Central memory CD8-positive, alpha-beta T cell (primary cell): ENCODE measurements at regions not wholly inside any gene's neighbourhood (a gene's known extent, or its start where the extent isn't known, plus 50 kb on each side); places are given as distances from the start of the nearest gene placed in this dataset.

Experiments
- ATAC-seq: fragments of 150-1000 bp; cut with Tn5 transposase; replicated peaks from 2 replicates; pipeline ENCODE4 v1.10.0; 2022; ENCODE audit warnings: mild to moderate bottlenecking, moderate FRiP score, moderate number of reproducible peaks; ENCODE audit not compliant: poor library complexity, severe bottlenecking; ENCODE audit errors: extremely low read depth
- DNase-seq, 2 donors: peaks; one replicate each; pipeline ENCODE4 v3.0.0; 2021; ENCODE audit warnings: low spot score in 2 of 2
- H3K27ac Mint-ChIP-seq: one replicate; pipeline ENCODE4 v1.8.0; 2022; ENCODE audit warnings: low read depth, mild to moderate bottlenecking, moderate library complexity, mixed read lengths
- H3K27me3 Mint-ChIP-seq: one replicate; pipeline ENCODE4 v1.8.0; 2022; ENCODE audit warnings: mixed read lengths
- H3K36me3 Mint-ChIP-seq: one replicate; pipeline ENCODE4 v1.8.0; 2022; ENCODE audit warnings: mild to moderate bottlenecking, moderate library complexity, mixed read lengths; ENCODE audit not compliant: insufficient read depth
- H3K4me1 Mint-ChIP-seq: one replicate; pipeline ENCODE4 v1.8.0; 2022; ENCODE audit warnings: mixed read lengths
- H3K4me3 Mint-ChIP-seq: one replicate; pipeline ENCODE4 v1.8.0; 2022; ENCODE audit warnings: mild to moderate bottlenecking, moderate library complexity, mixed read lengths
- H3K9me3 Mint-ChIP-seq: one replicate; pipeline ENCODE4 v1.8.0; 2022; ENCODE audit warnings: mixed read lengths

DNA sequence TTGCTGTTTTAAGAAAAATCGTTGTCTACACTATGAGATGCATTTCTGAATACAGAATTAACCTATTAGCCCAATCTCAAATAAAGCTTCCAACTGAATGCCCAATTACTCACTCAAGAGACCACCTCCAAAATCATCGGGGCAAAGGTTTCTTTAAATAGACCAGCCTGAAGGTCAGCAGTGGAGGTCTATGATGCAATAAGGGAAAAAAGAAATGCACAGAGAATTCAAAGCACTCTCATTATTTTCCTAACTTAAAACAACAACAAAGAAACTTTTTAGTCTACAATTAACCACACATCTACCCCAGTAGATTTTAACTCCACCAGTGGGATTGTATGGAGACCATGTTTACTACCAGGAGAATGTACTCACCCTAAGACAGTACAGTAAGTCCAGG, 657.7 kb upstream of the CCDC54 start:
- Mint-ChIP-seq H3K27ac (no peak overlapping the region), H3K36me3 (no peaks in the 10 kb centered on the region), H3K27me3 (no peaks in the 10 kb centered on the region), H3K4me1 (no peaks in the 10 kb centered on the region), H3K9me3 (no peaks in the 10 kb centered on the region), H3K4me3 (no peak overlapping the region)
- DNase-seq (no peak), ATAC-seq (no peak)

DNA sequence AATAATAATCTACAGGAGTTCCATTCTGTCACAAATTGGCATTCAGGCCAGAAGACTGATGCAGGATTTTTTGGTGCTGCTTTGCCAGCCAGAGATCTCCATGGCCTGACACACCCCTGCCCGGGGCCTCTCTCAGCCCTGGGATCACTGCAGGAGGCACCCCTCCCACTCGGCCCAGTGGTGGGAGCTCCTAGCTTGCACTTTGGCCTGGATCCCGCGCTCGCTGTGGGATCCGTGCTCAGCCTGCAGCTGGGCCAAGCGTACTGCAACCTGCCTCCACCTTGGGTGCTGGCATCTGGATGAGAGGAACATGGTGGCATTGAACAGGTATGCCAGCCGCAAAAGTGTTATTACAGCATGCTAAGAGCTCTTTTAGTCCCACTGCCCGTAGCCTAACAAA, 656.7 kb upstream of the CCDC54 start:
- no peaks in the 10 kb centered on the region for H3K27me3 Mint-ChIP-seq
- DNase-seq, result no peak

DNA sequence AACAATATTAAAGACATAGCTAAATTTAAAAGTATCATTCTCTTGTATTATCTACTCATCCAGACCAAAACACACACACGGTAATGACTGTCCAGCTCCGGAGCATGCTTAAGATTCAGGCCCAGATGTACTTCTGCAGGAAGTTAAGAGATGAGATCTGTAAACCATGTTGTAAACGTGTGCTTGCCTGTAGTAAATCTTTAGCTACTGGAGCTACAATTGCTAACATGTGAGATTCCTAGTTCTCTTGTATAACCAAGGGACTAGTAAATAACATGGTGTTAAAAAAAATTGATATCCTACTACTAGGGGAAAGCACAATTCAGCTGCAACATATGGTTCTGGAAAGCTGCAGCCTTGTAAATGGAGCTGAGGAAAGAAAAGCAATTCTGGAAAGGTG, 651.7 kb upstream of the CCDC54 start:
- H3K27me3 Mint-ChIP-seq, result peaks cover 10% of the 10 kb centered on the region
- no peaks in the 10 kb centered on the region for H3K36me3 Mint-ChIP-seq
- H3K4me3 Mint-ChIP-seq, result no peak overlapping the region
- H3K9me3 Mint-ChIP-seq, result no peaks in the 10 kb centered on the region
- DNase-seq (no peak), ATAC-seq (no peak)
- no peak overlapping the region for H3K27ac Mint-ChIP-seq
- no peaks in the 10 kb centered on the region for H3K4me1 Mint-ChIP-seq

More for the DNA sequence above, 656.7 kb upstream of the CCDC54 start:
- H3K9me3 Mint-ChIP-seq, result no peaks in the 10 kb centered on the region
- H3K4me1 Mint-ChIP-seq, result no peaks in the 10 kb centered on the region
- no peak for ATAC-seq
- no peak overlapping the region for H3K4me3 Mint-ChIP-seq
- no peaks in the 10 kb centered on the region for H3K36me3 Mint-ChIP-seq
- no peak overlapping the region for H3K27ac Mint-ChIP-seq

DNA sequence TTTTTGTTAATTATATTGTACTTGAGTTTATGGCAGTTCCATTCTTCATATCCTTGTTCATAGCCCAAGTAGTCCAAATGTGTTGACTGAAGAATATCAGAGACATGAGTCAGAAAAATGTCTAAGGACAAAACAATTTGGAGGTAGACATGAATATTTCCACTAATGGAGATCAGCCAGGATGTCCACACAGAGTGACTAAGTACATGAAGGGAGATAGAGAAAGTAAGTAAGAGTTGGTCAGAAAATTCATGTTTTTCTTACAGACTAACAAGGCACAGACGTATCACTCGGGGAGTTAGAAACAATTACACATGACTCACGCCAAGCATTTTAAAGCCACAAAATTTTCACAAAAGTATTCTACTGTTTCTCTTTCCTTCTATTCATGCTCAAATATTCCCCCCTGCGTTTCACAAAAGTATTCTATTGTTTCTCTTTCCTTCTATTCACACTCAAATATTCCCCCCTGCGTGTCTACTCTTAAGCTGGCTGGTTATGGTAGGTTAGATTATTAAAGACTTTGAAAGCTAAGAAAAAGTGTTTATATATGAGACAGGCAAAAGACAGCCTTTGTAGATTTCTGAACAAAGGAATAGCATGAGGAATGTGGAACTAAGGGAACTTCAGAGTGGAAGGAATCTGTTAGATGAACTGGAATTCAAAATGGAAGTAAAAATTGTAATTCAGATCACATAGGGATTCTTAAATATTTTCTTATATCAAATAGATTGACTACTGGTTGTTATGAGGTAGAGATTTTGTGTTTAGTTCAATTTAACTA, 648.7 kb upstream of the CCDC54 start:
- no peaks in the 10 kb centered on the region for H3K4me1 Mint-ChIP-seq

DNA sequence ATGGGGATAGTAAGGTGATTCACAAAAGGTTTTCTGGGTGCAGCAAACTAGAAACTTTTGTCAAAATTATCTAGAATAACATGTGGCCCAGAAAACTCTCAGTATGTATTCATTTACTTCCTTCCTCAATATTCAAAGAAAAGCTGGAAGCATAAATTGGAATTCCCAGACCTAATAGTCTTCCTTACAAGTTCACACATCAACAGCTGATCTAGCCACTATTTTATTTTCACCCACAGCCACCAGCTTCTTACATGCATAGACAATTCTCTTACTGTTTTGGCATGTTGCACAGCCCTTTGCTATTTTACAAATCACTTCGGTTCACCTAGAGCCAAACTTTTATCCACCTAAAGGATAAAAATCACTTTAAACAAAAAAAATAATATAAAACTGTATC, 647.8 kb upstream of the CCDC54 start:
- peaks cover 10% of the 10 kb centered on the region for H3K27me3 Mint-ChIP-seq

More for the DNA sequence above, 648.7 kb upstream of the CCDC54 start:
- ATAC-seq (no peak), DNase-seq (no peak)
- Mint-ChIP-seq H3K36me3 (no peaks in the 10 kb centered on the region), H3K27me3 (peaks cover 10% of the 10 kb centered on the region), H3K4me3 (no peak overlapping the region), H3K9me3 (no peaks in the 10 kb centered on the region), H3K27ac (no peak overlapping the region)

DNA sequence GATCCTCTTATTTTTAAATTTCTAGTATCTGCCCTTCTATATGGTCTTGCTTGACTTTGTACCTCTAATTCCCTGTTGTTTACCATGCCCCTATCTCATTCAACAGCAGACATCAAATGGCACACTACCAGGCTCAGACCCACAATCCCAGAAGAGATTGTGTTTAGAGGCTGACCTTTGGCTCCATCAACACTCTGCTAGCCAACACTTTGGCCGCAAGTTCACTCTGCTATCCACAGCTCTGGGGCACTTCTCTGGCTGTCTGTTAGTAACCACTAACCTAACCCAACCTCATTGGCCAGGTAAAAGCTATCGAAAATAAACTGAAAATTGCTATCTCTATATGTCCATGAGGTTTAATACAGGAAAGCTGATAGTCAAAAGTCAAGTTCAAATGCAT, 646.0 kb upstream of the CCDC54 start:
- Mint-ChIP-seq H3K36me3 (no peaks in the 10 kb centered on the region), H3K4me3 (no peak overlapping the region), H3K4me1 (no peaks in the 10 kb centered on the region), H3K27ac (no peak overlapping the region), H3K27me3 (peaks cover 4% of the 10 kb centered on the region), H3K9me3 (no peaks in the 10 kb centered on the region)
- ATAC-seq, result no peak
- DNase-seq, result no peak

More for the DNA sequence above, 647.8 kb upstream of the CCDC54 start:
- H3K9me3 Mint-ChIP-seq, result no peaks in the 10 kb centered on the region
- no peak for ATAC-seq
- H3K4me1 Mint-ChIP-seq, result no peaks in the 10 kb centered on the region
- H3K27ac Mint-ChIP-seq, result no peak overlapping the region
- no peaks in the 10 kb centered on the region for H3K36me3 Mint-ChIP-seq
- H3K4me3 Mint-ChIP-seq, result no peak overlapping the region
- no peak for DNase-seq

DNA sequence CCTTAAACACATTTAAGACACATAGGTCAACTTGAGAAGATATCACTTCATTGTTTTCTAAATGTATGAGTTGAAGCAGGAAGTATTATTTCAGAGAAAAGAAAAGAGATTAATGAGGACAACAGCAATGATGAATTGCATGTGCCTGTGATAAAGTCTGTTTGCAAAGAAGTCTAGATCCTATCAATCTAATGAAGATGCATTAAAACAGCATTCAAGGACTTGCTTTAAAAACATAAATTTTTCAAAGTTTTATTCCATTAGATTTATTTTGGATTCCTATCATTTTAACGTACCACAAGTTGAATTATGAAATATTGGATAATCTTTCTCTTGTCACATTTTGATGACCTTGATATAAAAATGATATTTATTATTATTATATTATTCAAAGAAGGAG, 642.5 kb upstream of the CCDC54 start:
- no peaks in the 10 kb centered on the region for H3K27me3 Mint-ChIP-seq
- H3K9me3 Mint-ChIP-seq, result no peaks in the 10 kb centered on the region
- H3K36me3 Mint-ChIP-seq, result no peaks in the 10 kb centered on the region
- DNase-seq, result no peak
- no peak overlapping the region for H3K4me3 Mint-ChIP-seq
- no peak overlapping the region for H3K27ac Mint-ChIP-seq
- no peak for ATAC-seq
- H3K4me1 Mint-ChIP-seq, result no peaks in the 10 kb centered on the region

DNA sequence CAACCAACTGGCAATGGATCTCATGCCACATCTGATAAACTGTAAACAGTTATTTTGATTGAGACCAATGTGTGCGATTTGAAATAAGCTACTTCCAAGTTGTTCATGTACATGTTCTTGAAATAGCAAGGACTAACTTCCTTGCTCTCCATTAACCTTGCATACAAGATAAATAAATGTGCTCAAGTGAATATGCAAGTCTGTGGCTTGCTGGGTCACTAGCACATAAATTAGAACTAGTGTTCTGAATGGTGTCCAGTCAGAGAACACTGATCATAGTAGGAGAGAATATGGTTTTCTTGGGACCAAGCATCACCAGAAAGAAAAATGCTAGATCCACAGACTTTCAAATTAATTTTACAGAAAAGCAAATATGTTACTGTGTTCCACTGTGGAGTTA, 640.0 kb upstream of the CCDC54 start:
- H3K36me3 Mint-ChIP-seq, result no peaks in the 10 kb centered on the region
- no peaks in the 10 kb centered on the region for H3K27me3 Mint-ChIP-seq
- no peak overlapping the region for H3K27ac Mint-ChIP-seq
- no peak overlapping the region for H3K4me3 Mint-ChIP-seq
- H3K9me3 Mint-ChIP-seq, result no peaks in the 10 kb centered on the region
- DNase-seq (no peak), ATAC-seq (no peak)
- H3K4me1 Mint-ChIP-seq, result no peaks in the 10 kb centered on the region

DNA sequence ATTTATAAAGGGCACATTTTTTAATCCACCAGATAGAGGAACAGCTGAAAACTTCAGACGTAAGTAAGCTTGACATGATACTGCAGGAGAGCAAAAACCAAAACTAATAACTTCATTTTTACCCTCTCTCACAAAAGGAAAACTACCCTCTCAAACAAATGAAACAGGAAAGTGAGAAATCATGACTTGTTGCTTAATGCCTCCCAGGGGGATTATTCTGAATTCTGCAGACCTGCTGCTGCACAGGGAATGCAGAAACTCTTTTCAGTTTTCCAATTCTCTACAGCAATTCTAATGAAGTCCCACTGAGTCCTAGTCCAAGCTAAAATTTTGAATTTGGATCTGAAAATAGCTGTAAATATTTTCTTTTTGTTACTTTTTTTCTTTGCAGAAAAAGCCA, 637.1 kb upstream of the CCDC54 start:
- ATAC-seq, result no peak
- H3K36me3 Mint-ChIP-seq, result no peaks in the 10 kb centered on the region
- no peak overlapping the region for H3K4me3 Mint-ChIP-seq
- H3K27ac Mint-ChIP-seq, result no peak overlapping the region
- no peak for DNase-seq
- no peaks in the 10 kb centered on the region for H3K4me1 Mint-ChIP-seq
- peaks cover 7% of the 10 kb centered on the region for H3K27me3 Mint-ChIP-seq
- H3K9me3 Mint-ChIP-seq, result no peaks in the 10 kb centered on the region

DNA sequence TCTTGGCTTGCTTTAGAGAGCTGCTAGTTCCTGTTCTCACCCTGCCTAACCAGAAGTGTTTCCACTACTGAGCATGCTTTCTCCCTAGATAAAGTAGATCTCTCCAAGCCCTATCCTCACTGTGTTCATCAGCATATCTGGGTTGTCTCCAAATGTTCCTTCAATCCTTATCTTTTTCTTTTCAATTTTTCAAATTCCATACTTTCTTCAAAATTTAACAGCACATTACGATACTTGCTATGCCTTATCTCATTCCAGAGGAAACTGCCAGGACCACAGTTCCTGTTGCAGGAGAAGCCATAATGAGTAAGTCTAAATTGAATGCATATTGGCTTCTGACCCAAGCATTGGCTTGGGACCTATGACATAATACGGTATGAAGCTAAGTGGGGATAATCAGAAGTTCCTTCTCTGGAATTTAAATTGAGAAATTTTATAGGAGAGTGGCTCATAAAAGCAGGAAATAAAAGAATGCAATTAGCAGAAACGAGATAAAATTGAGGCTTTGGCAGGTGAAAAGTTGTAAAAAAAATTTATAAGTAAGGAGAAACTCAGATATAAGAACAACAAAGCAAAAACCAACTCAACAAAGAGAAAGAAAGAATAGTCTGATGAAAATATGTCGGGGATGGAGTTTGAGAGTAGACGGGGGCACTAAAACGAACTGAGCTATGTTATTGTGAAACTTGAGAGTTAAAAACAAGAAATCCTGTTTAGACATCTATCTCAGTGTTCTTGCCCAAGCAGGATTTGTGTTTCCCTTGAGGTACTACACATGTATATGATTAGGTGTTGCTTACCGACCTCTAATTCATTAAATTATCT, 631.7 kb upstream of the CCDC54 start:
- ATAC-seq (no peak), DNase-seq (no peak)
- Mint-ChIP-seq H3K4me1 (no peaks in the 10 kb centered on the region), H3K27ac (no peak overlapping the region), H3K36me3 (no peaks in the 10 kb centered on the region), H3K4me3 (no peak overlapping the region), H3K9me3 (no peaks in the 10 kb centered on the region), H3K27me3 (peaks cover 14% of the 10 kb centered on the region)

DNA sequence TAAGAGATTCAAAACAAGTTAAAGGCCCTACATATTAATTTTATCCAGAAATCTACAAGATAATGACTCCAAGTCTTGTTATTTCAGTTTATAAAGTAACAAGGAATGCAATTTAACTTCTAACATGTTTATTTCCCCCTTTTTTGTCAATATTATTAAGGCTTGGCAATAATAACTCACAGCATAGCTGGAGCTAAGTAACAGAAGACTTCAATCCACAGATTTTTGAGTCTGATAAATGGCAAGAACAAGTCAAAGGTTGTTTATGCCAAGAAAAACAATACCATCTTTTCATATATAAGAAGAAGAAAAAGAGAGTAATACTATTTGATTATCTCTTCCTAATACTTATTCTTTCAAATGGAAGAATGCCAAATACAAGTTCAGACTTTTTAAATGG, 631.0 kb upstream of the CCDC54 start:
- H3K4me3 Mint-ChIP-seq, result no peak overlapping the region
- H3K9me3 Mint-ChIP-seq, result no peaks in the 10 kb centered on the region
- DNase-seq, result no peak
- no peak overlapping the region for H3K27ac Mint-ChIP-seq
- H3K27me3 Mint-ChIP-seq, result peaks cover 14% of the 10 kb centered on the region
- no peaks in the 10 kb centered on the region for H3K4me1 Mint-ChIP-seq
- no peak for ATAC-seq
- no peaks in the 10 kb centered on the region for H3K36me3 Mint-ChIP-seq

DNA sequence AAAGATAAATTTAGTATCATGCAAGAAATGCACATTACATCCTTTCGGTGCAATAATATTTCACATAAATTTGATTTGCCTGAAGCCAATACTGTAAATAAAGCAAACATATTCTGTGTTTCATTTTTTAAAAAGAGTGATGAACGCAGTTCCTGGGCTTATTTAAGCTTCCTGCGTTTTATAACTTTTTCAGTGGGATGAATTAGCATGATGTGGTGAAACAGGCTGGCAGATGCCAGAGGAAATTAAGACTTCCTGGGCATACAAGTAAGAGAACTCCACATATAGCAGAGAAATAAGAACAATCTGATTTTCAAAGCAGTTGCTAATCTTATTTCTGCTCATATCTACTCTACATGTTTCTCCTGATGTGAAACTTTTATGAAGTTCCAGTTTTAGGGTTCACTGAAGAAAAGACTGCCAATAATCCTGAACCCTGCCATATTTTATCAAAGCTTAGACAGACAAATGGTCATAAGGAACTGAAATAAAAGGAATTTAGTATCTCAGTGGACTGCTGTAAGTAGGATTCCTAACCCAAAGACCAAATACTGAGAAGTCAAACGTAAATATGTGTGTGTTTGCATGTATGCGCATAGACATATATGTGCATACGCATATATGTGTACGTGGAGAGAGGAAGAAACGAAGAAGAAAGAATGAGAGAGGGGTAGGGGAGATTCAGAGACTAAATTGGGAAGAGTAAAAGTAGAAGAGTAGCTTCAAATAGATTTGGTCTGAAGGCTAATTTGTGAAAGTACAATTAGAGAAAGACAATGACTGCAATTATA, 628.6 kb upstream of the CCDC54 start:
- Mint-ChIP-seq H3K27me3 (peaks cover 25% of the 10 kb centered on the region), H3K9me3 (no peaks in the 10 kb centered on the region), H3K4me1 (no peaks in the 10 kb centered on the region), H3K36me3 (no peaks in the 10 kb centered on the region), H3K4me3 (no peak overlapping the region), H3K27ac (no peak overlapping the region)
- no peak for DNase-seq
- ATAC-seq, result no peak
